Left lobe of liver (tissue), 2 donors: ENCODE measurements at regions not wholly inside any gene's neighbourhood (a gene's known extent, or its start where the extent isn't known, plus 50 kb on each side); places are given as distances from the start of the nearest gene placed in this dataset.

Experiments
- ATAC-seq: fragments of 200-7000 bp; cut with Tn5 transposase; one replicate; pipeline ENCODE4 v1.9.1; 2020; ENCODE audit warnings: mild to moderate bottlenecking, moderate library complexity
- DNase-seq: peaks from one replicate; pipeline ENCODE4 v3.0.0-alpha.2; 2020; ENCODE audit warnings: low spot score
- donor health status: DM: no; HTN: no; CAD: no; lungs with moderate emphysema.
- donor health status: DM: no; HTN: yes; CAD: no.

DNA sequence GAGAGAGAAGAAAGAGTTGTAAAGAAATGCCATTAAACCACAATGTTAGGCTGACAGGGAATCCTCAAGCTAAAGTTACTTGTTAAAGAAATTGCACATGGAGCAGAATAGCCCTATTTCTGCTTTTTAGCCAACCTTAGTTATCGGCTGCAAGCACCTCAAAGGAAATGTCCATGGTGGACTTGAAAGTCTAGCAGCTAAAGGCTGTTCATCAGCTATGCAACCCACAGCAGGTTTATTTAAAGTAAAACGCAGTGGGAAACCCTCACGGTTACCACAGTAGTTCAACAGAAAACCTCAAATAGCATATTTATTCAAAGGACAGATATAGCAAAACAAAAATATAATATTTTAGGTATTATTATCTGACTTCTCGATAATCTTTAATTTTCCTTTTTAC, 967.2 kb downstream of the IGSF11 start:
- no peak for ATAC-seq
- no peak for DNase-seq

GRCh38 chr3:118075873-118076272, 958.8 kb downstream of the IGSF11 start:
- DNase-seq (no peak), ATAC-seq (no peak)

DNA sequence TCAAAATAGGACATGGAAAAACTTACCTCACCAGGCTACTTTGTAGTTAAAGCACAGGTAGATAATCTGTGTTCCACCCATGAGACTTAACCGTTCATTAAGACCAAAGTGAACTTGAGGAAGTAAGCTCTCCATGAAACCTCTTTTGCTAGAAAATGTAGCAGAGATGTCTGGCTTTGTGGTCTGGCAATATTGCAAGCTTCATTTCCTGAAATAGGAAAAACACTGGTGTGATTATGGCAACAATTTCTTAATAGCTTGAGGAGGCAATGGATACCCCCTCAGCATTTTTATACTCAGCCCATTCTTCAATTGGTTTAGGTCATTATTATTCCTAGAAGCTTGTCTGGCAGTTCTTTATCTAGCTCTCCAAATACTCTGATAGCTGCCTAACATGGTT, 957.3 kb downstream of the IGSF11 start:
- no peak for ATAC-seq

GRCh38 chr3:118080889-118081288, 953.8 kb downstream of the IGSF11 start:
- ATAC-seq (no peak), DNase-seq (no peak)

More for the DNA sequence above, 957.3 kb downstream of the IGSF11 start:
- DNase-seq, result no peak

- DNase-seq, result no peak
- no peak for ATAC-seq
Measured at GRCh38 chr3:118088696-118089095, 946.0 kb downstream of the IGSF11 start.

GRCh38 chr3:118089563-118089962, 945.1 kb downstream of the IGSF11 start:
- no peak for ATAC-seq
- DNase-seq, result no peak

DNA sequence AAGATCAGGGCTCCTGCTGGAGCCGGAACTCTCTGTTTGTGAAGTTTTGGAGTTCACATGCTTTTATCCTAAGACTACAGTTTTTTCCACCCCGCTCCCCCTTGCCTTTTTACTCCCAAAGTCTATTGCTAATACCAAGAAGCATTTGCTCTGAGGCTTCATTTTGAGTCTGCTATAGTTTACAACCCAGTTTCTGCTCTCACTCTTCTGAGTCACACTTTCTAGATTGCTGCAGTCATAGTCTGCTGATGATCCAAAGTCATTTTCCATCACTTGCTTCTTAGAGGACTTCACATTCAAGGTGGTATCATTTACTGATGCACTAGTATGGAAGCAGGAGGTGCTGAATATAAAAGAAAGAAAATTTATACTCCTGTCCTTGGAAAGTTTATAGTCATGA, 937.4 kb downstream of the IGSF11 start:
- DNase-seq, result no peak
- ATAC-seq, result no peak

DNA sequence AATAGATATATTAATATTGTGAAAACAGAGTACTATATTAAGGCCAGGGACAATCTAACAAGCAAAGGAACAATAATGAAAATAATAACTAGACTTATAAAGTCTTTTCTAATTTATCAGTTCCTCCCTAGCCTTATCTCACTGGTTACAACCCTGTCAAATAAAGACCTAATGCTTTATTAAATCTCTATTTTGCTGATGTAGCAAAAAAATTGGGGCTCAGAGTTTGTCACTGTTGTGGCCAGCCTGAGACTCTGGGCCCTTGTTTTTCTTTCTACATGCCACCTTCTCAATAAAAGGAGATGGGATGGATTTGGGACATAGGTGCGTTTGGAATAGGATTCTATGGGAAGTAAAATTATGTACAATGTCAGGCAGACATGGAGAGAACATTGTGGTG, 937.0 kb downstream of the IGSF11 start:
- DNase-seq (no peak), ATAC-seq (no peak)

DNA sequence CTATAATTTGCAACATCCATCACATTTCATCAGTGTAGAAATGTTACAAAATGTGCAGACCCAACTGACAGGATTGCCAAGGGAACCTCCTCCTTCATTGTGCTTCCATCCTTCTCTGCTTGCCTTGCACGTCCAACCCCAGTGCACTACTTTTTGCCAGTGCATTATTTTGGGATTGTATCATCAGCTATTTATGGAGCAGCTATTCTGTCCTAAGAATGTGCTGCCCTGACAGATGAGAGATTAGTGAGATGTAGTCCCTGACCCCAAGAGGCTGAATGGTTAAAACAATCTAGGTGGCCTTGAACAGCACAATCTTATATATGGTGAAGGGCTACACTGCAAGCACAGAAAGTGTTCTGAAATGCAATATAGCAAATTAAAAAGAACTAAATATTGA, 935.8 kb downstream of the IGSF11 start:
- DNase-seq, result no peak
- ATAC-seq, result no peak

GRCh38 chr3:118101891-118102290, 932.8 kb downstream of the IGSF11 start:
- ATAC-seq, result no peak
- DNase-seq, result no peak

DNA sequence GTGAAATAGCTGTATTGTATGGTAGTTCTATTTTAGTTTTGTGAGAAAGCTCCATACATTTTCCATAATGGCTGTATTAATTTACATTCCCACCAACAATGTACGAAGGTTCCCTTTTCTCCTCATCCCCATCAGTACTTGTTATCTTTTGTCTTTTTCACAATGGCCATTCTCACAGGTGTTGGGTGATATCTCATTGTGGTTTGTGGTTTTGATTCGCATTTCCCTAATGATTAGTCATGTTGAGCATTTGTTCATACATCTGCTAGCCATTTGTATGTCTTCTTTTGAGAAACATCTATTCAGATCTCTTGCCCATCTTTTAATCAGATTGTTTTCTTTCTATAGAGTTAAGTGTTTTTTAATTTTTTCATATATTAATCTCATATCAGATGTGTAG, 931.9 kb downstream of the IGSF11 start:
- DNase-seq (no peak), ATAC-seq (no peak)

GRCh38 chr3:118108201-118108600, 926.4 kb downstream of the IGSF11 start:
- no peak for DNase-seq
- ATAC-seq, result no peak

DNA sequence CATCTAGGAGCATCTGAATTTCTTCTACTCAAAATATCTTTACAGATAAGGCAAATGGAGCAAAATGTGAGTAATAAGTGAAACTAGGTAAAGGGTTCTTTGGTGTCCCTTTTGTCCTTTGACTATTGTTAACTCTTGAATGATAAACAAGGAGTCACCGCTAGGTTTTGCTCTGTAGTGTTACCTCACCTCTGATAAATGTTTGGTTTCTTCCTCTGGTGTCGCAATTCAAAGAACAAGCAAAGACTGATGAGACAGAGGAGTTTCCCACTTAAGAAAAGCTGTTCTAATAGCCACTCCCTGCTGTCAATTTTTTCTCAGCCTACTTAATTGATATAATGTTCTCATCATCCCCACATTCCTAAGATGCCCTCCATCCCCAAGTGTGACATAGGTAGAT, 925.9 kb downstream of the IGSF11 start:
- DNase-seq (no peak), ATAC-seq (no peak)

GRCh38 chr3:118110211-118110610, 924.4 kb downstream of the IGSF11 start:
- DNase-seq (no peak), ATAC-seq (no peak)

GRCh38 chr3:118116991-118117390, 917.7 kb downstream of the IGSF11 start:
- ATAC-seq, result no peak
- DNase-seq, result no peak

DNA sequence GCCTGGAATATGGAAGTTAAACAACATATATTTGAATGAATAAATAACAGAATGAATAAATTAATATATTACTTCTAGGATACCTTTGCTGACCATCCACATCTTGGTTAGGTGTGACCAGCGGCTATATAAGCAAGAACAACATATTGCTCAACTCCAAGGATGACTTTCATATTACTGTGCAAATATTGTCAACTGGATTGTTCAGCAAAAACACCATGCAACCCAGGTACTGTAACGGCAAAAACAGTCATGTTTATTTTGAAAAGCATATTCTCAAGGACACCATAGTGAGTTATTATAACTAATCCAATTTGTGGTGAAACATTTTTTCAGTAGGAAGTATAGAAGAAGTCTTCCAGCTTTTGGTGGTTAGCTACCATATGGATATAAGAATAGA, 907.9 kb downstream of the IGSF11 start:
- no peak for DNase-seq
- ATAC-seq, result no peak

- ATAC-seq, result no peak
- no peak for DNase-seq
Measured at GRCh38 chr3:118127992-118128391, 906.7 kb downstream of the IGSF11 start.

GRCh38 chr3:118128886-118129285, 905.8 kb downstream of the IGSF11 start:
- DNase-seq (no peak), ATAC-seq (no peak)

GRCh38 chr3:118137778-118138177, 896.9 kb downstream of the IGSF11 start:
- DNase-seq, result no peak
- no peak for ATAC-seq

DNA sequence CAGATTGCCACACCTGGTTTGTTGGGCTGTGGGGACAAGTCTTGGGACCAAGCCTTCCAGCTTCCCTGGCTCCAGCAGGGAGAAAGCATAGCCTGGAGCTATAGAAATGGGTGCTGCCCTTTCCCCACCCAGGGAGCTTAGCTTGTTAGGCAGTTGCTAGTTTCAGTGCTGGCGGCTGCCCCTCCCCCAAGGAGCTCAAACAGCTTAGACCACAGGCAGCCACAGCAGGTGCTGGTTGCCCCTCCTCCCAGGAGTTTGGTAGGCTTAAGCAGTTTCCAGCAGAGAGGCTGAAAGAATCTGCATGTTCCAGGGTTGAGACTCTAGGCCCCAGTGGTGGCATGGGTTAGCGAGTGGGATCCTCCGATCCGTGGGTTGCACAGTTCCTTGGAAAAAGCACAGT, 889.7 kb downstream of the IGSF11 start:
- DNase-seq (no peak), ATAC-seq (no peak)

DNA sequence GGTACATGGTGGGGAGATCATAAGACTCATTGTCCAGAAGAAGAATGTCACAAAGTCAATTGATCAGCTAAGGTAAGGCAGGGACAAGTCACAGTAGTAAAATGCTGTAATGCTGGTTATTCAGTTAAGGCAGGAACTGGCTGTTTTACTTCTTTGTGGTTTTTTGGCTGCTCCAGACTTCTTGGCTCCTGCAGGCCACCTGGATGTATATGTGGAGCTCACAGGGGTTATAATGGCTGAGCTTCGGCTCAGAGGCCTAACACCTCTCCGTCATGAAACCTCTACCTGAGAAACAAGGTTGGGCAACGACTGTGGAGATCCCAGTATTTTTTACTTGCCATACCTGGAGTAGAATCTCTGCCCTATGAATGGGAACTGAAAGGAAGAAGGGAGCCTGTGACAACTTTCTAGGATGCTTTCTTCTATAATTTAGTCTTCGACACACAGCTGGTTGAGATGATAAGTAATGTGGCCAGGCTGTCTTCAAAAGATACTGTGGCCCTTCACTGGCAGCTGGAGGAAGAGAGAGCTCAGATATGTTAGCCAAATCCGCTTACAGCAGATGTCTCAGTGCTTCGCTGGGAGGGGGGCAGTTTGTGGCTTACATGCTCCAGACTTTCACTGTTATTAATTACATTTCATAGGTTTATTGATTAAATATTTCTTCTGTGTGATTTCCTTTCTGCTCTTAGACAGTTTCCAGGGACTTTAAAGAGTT, 887.8 kb downstream of the IGSF11 start:
- ATAC-seq (no peak), DNase-seq (no peak)

- DNase-seq (no peak), ATAC-seq (no peak)
Measured at GRCh38 chr3:118151164-118151563, 883.5 kb downstream of the IGSF11 start.
